H1 (cell line): ENCODE measurements at regions not wholly inside any gene's neighbourhood (a gene's known extent, or its start where the extent isn't known, plus 50 kb on each side); places are given as distances from the start of the nearest gene placed in this dataset.

Experiments
- CTCF ChIA-PET: fragments of 300-600 bp; sonication (Branson Sonifier 250); formaldehyde crosslinking; loops from one replicate; lab custom pipeline; 2021; ENCODE audit not compliant: partially characterized antibody; lab: Charles Lee
- POLR2A ChIA-PET: fragments of 300-600 bp; sonication (Branson Sonifier 250); formaldehyde crosslinking; loops from one replicate; lab custom pipeline; 2021; ENCODE audit warnings: inconsistent platforms; ENCODE audit not compliant: partially characterized antibody; lab: Charles Lee
- DNase-seq, 2 experiments: peaks; one replicate each; pipeline versions ENCODE4 v3.0.0 to v3.0.0-alpha.2; 2010 to 2022; ENCODE audit warnings: low spot score in 2 of 2, low read depth in 1 of 2, mixed read lengths in 1 of 2
- FAIRE-seq: peaks from 2 replicates; lab custom pipeline; 2011; peaks lifted over from hg19 to GRCh38; lab: Jason Lieb, UNC
- H2AFZ ChIP-seq: 2 replicates; pipeline ENCODE4 v1.8.1; 2012; ENCODE audit warnings: low read length, inconsistent platforms
- H2AK5ac ChIP-seq: 2 replicates; pipeline ENCODE4 v1.6.1; 2013; ENCODE audit warnings: low read depth, low read length
- H2BK120ac ChIP-seq: replicated peaks from 2 replicates; pipeline ENCODE3; 2013; ENCODE audit warnings: low read depth, low read length, inconsistent platforms
- H2BK12ac ChIP-seq: 2 replicates; pipeline ENCODE4 v1.6.1; 2013; ENCODE audit warnings: low read depth, low read length
- H2BK15ac ChIP-seq: 2 replicates; pipeline ENCODE4 v1.6.1; 2013; ENCODE audit warnings: low read length
- H2BK20ac ChIP-seq: 2 replicates; pipeline ENCODE4 v1.6.1; 2013; ENCODE audit warnings: low read length
- H2BK5ac ChIP-seq: 2 replicates; pipeline ENCODE4 v1.6.1; 2013; ENCODE audit warnings: low read depth, low read length
- H3K14ac ChIP-seq: 2 replicates; pipeline ENCODE4 v1.6.1; 2013; ENCODE audit warnings: inconsistent platforms; ENCODE audit not compliant: insufficient read length
- H3K18ac ChIP-seq: 2 replicates; pipeline ENCODE4 v1.6.1; 2013; ENCODE audit warnings: low read length; ENCODE audit errors: extremely low read depth
- H3K23ac ChIP-seq: 2 replicates; pipeline ENCODE4 v1.6.1; 2013; ENCODE audit warnings: inconsistent platforms; ENCODE audit not compliant: insufficient read length
- H3K23me2 ChIP-seq: 2 replicates; pipeline ENCODE4 v1.6.1; 2013; ENCODE audit warnings: low read depth, low read length
- H3K27ac ChIP-seq: 2 replicates; pipeline ENCODE4 v1.6.1; 2011; ENCODE audit warnings: low read depth, low read length, inconsistent platforms
- H3K27me3 ChIP-seq, 4 experiments: replicated peaks in 1 of 4; 1 replicate in 1 of 4; 2 replicates in 3 of 4; pipeline versions ENCODE4 v1.6.1 to v1.8.1; 2011 to 2013; ENCODE audit warnings: low read length in 3 of 4, mild to moderate bottlenecking in 3 of 4, inconsistent platforms in 2 of 4, mixed read lengths in 2 of 4, moderate library complexity in 1 of 4; ENCODE audit not compliant: control insufficient read depth in 3 of 4, insufficient read depth in 3 of 4; ENCODE audit errors: extremely low read depth in 1 of 4
- H3K36me3 ChIP-seq, 4 experiments: 2 replicates each; pipeline versions ENCODE4 v1.6.1 to v1.8.1; 2011 to 2013; ENCODE audit warnings: mild to moderate bottlenecking in 4 of 4, low read length in 3 of 4, moderate library complexity in 2 of 4, control low read depth in 1 of 4, inconsistent platforms in 1 of 4; ENCODE audit not compliant: insufficient read depth in 4 of 4, control insufficient read depth in 2 of 4
- H3K4ac ChIP-seq: replicated peaks from 2 replicates; pipeline ENCODE3; 2013; ENCODE audit warnings: low read length, low read depth, mixed read lengths, inconsistent platforms; ENCODE audit not compliant: insufficient read length
- H3K4me1 ChIP-seq, 4 experiments: replicated peaks in 1 of 4; 1 replicate in 1 of 4; 2 replicates in 3 of 4; pipeline versions ENCODE4 v1.6.1 to v1.8.1; 2011 to 2013; ENCODE audit warnings: low read length in 3 of 4, inconsistent platforms in 2 of 4, mixed read lengths in 1 of 4; ENCODE audit not compliant: insufficient read depth in 4 of 4, control insufficient read depth in 3 of 4
- H3K4me2 ChIP-seq, 2 experiments: 2 replicates each; pipeline versions ENCODE4 v1.6.1 to v1.8.1; 2011 to 2013; ENCODE audit warnings: low read depth in 2 of 2, low read length in 2 of 2, control low read depth in 1 of 2, inconsistent platforms in 1 of 2, mild to moderate bottlenecking in 1 of 2; ENCODE audit not compliant: insufficient read depth in 1 of 2
- H3K4me3 ChIP-seq, 4 experiments: fragments of 200-600, 300-600 bp in 1 of 4; sonication (generic), shearing (Covaris generic), sonication (Bioruptor Twin) in 1 of 4; 2 replicates each; pipeline versions ENCODE4 v1.5.1 to v1.8.1; 2011 to 2016; ENCODE audit warnings: low read length in 4 of 4, low read depth in 3 of 4, control low read depth in 2 of 4, inconsistent platforms in 2 of 4, mild to moderate bottlenecking in 2 of 4, mixed read lengths in 1 of 4, moderate library complexity in 1 of 4; ENCODE audit not compliant: insufficient read depth in 2 of 4; ENCODE audit errors: extremely low read depth in 1 of 4
- H3K56ac ChIP-seq: replicated peaks from 2 replicates; pipeline ENCODE3; 2013; ENCODE audit warnings: low read depth, mild to moderate bottlenecking, mixed read lengths, low read length, inconsistent platforms; ENCODE audit not compliant: insufficient read length
- H3K79me1 ChIP-seq: 2 replicates; pipeline ENCODE4 v1.6.1; 2013; ENCODE audit warnings: low read depth, low read length, control low read depth
- H3K79me2 ChIP-seq, 2 experiments: 2 replicates each; pipeline versions ENCODE4 v1.6.1 to v1.8.1; 2012 to 2013; ENCODE audit warnings: low read length in 2 of 2, mild to moderate bottlenecking in 2 of 2, inconsistent platforms in 1 of 2; ENCODE audit not compliant: insufficient read depth in 2 of 2, control insufficient read depth in 1 of 2
- H3K9ac ChIP-seq, 4 experiments: replicated peaks in 1 of 4; 1 replicate in 1 of 4; 2 replicates in 3 of 4; pipeline versions ENCODE4 v1.6.1 to v1.8.1; 2011 to 2013; ENCODE audit warnings: low read depth in 3 of 4, low read length in 3 of 4, control low read depth in 2 of 4, mild to moderate bottlenecking in 2 of 4, moderate library complexity in 2 of 4, inconsistent platforms in 1 of 4; ENCODE audit errors: extremely low read depth in 1 of 4
- H3K9me3 ChIP-seq, 2 experiments: 2 replicates each; pipeline versions ENCODE4 v1.6.1 to v1.8.1; 2012 to 2013; ENCODE audit warnings: mild to moderate bottlenecking in 2 of 2, moderate library complexity in 2 of 2, control low read depth in 1 of 2, inconsistent platforms in 1 of 2, low read depth in 1 of 2, low read length in 1 of 2, mixed read lengths in 1 of 2; ENCODE audit not compliant: insufficient read depth in 2 of 2
- H4K20me1 ChIP-seq, 2 experiments: replicated peaks in 1 of 2; 2 replicates each; pipeline versions ENCODE3 to v1.8.1; 2011 to 2013; ENCODE audit warnings: inconsistent platforms in 2 of 2, low read length in 2 of 2, mild to moderate bottlenecking in 1 of 2; ENCODE audit not compliant: insufficient read depth in 2 of 2, control insufficient read depth in 1 of 2
- H4K5ac ChIP-seq: 2 replicates; pipeline ENCODE4 v1.6.1; 2013; ENCODE audit warnings: low read length, low read depth, mixed read lengths, inconsistent platforms; ENCODE audit not compliant: insufficient read length
- H4K8ac ChIP-seq: 2 replicates; pipeline ENCODE4 v1.8.0; 2013; ENCODE audit warnings: mild to moderate bottlenecking, moderate library complexity, low read length, inconsistent platforms; ENCODE audit not compliant: insufficient read depth; ENCODE audit errors: extremely low read depth
- H4K91ac ChIP-seq: replicated peaks from 2 replicates; pipeline ENCODE3; 2013; ENCODE audit warnings: low read length, mixed read lengths, inconsistent platforms; ENCODE audit not compliant: insufficient read length
- CBX5 ChIP-seq: fragments of 300-800, 300-1000 bp; sonication (generic); IDR thresholded peaks from 2 replicates; pipeline ENCODE4 v1.7.1; 2016; ENCODE audit warnings: antibody characterized with exemption, low read length, low read depth
- CEBPB ChIP-seq: IDR thresholded peaks from 2 replicates; pipeline ENCODE4 v1.6.1; 2012; ENCODE audit warnings: low read depth, low read length
- EZH2 ChIP-seq: fragments of 200-600 bp; sonication (generic); IDR thresholded peaks from 2 replicates; pipeline ENCODE4 v1.7.1; 2012; ENCODE audit warnings: low read depth, mild to moderate bottlenecking, moderate library complexity, low read length, inconsistent platforms; ENCODE audit not compliant: severe bottlenecking
- HDAC6 ChIP-seq: IDR thresholded peaks from one replicate; pipeline ENCODE4 v1.7.1; 2012; ENCODE audit warnings: low read depth, mild to moderate bottlenecking, inconsistent platforms, low read length, moderate library complexity
- JUN ChIP-seq: IDR thresholded peaks from 2 replicates; pipeline ENCODE4 v1.6.1; 2011; ENCODE audit warnings: low read depth, mild to moderate bottlenecking, improper control_type of control experiment, low read length
- JUND ChIP-seq: IDR thresholded peaks from 2 replicates; pipeline ENCODE4 v1.6.1; 2011; ENCODE audit warnings: mild to moderate bottlenecking, improper control_type of control experiment, low read length
- KDM4A ChIP-seq: IDR thresholded peaks from one replicate; pipeline ENCODE4 v1.7.1; 2012; ENCODE audit warnings: low read depth, mild to moderate bottlenecking, moderate library complexity, low read length, inconsistent platforms; ENCODE audit not compliant: severe bottlenecking
- KDM5A ChIP-seq: fragments of 200-600 bp; IDR thresholded peaks from 2 replicates; pipeline ENCODE4 v1.7.1; 2012; ENCODE audit warnings: mild to moderate bottlenecking, low read length, inconsistent platforms, mixed read lengths
- NANOG ChIP-seq: IDR thresholded peaks from 2 replicates; pipeline ENCODE4 v1.6.1; 2011; ENCODE audit warnings: low read length, low read depth, mild to moderate bottlenecking, inconsistent platforms; ENCODE audit not compliant: insufficient read depth, poor library complexity, severe bottlenecking
- PHF8 ChIP-seq: fragments of 200-600 bp; sonication (generic); conservative IDR thresholded peaks from 2 replicates; pipeline ENCODE4 v1.7.1; 2012; ENCODE audit warnings: low read depth, mild to moderate bottlenecking, inconsistent platforms, low read length, moderate library complexity
- POLR2AphosphoS5 ChIP-seq: IDR thresholded peaks from 2 replicates; pipeline ENCODE4 v1.6.1; 2011; ENCODE audit warnings: low read depth, low read length
- RFX5 ChIP-seq: IDR thresholded peaks from 2 replicates; pipeline ENCODE4 v1.6.1; 2011; ENCODE audit warnings: low read depth, low read length, improper control_type of control experiment, borderline replicate concordance
- RXRA ChIP-seq: IDR thresholded peaks from 2 replicates; pipeline ENCODE4 v1.6.1; 2011; ENCODE audit warnings: low read depth, mild to moderate bottlenecking, low read length, moderate library complexity; ENCODE audit not compliant: insufficient read depth
- SIX5 ChIP-seq: IDR thresholded peaks from 2 replicates; pipeline ENCODE4 v1.6.1; 2011; ENCODE audit warnings: mild to moderate bottlenecking, low read depth, low read length
- SP1 ChIP-seq: IDR thresholded peaks from 2 replicates; pipeline ENCODE4 v1.6.1; 2011; ENCODE audit warnings: low read depth, low read length
- SRF ChIP-seq: IDR thresholded peaks from 2 replicates; pipeline ENCODE4 v1.6.1; 2011; ENCODE audit warnings: mild to moderate bottlenecking, low read depth, low read length, moderate library complexity
- TAF7 ChIP-seq: optimal IDR thresholded peaks from 2 replicates; pipeline ENCODE3; 2011; ENCODE audit warnings: low read depth, mild to moderate bottlenecking, inconsistent platforms, low read length, moderate library complexity, borderline replicate concordance
- YY1 ChIP-seq: IDR thresholded peaks from 2 replicates; pipeline ENCODE4 v1.6.1; 2011; ENCODE audit warnings: low read depth, mild to moderate bottlenecking, low read length

- CTCF ChIA-PET: no interaction called here
- H2BK15ac ChIP-seq: no peak overlapping the region
- no peak overlapping the region for H2AK5ac ChIP-seq
- FAIRE-seq: no peak
- H4K20me1 ChIP-seq: no peaks in the 10 kb centered on the region
- no peaks in the 10 kb centered on the region for H3K4me1 ChIP-seq
- no peak overlapping the region for H4K91ac ChIP-seq
- no peaks in the 10 kb centered on the region for H3K27me3 ChIP-seq
- POLR2A ChIA-PET: interaction anchor here (1.1 kb wide), 1 partner anchor 13 kb away, joined by 3 read pairs; no protein-coding TSS in a partner anchor
- H4K8ac ChIP-seq: no peak overlapping the region
- H3K4ac ChIP-seq: no peak overlapping the region
- H2BK5ac ChIP-seq: no peak overlapping the region
- no peaks in the 10 kb centered on the region for H3K9me3 ChIP-seq
- no peak overlapping the region for H3K23ac ChIP-seq
- H3K79me2 ChIP-seq: no peaks in the 10 kb centered on the region
- no peak overlapping the region for H3K27ac ChIP-seq
- H2BK20ac ChIP-seq: no peak overlapping the region
- no peak overlapping the region for H3K14ac ChIP-seq
- no peak overlapping the region for H4K5ac ChIP-seq
- no peak overlapping the region for H2BK12ac ChIP-seq
- H3K4me2 ChIP-seq: no peak overlapping the region
- H2BK120ac ChIP-seq: no peak overlapping the region
- no peak overlapping the region for H3K56ac ChIP-seq
- H3K36me3 ChIP-seq: no peaks in the 10 kb centered on the region
- no peak overlapping the region for H3K9ac ChIP-seq
- H3K23me2 ChIP-seq: peaks cover 3% of the 10 kb centered on the region; the same call in 1 of the 2 replicates
- H3K18ac ChIP-seq: no peak overlapping the region
- H2AFZ ChIP-seq: no peak overlapping the region
- no peak overlapping the region for H3K4me3 ChIP-seq
- no peak for DNase-seq
- H3K79me1 ChIP-seq: no peaks in the 10 kb centered on the region
- TF ChIP-seq PHF8 (no peak), CBX5 (no peak), POLR2AphosphoS5 (no peak), KDM5A (no peak), YY1 (no peak), NANOG (no peak), RXRA (no peak), SP1 (no peak), RFX5 (no peak), SRF (no peak), JUND (no peak), KDM4A (no peak), CEBPB (no peak), JUN (no peak), EZH2 (no peak), TAF7 (no peak), HDAC6 (no peak), SIX5 (no peak)
These were observed 523.0 kb downstream of the ANKRD7 start for GRCh38 chr7:118747473-118747872.
